GM18870 (cell line): ENCODE measurements at regions not wholly inside any gene's neighbourhood (a gene's known extent, or its start where the extent isn't known, plus 50 kb on each side); places are given as distances from the start of the nearest gene placed in this dataset.
A peak's percentile ranks its signal among the peaks of the same experiment; 100 is the strongest.
"Not testable (repeated sequence)": the region's sequence is repeated elsewhere in the genome, so short reads cannot be mapped to it uniquely, and the experiment has no call there.

Source experiments
- ATAC-seq: cut with Tn5 transposase; IDR thresholded peaks from one replicate; pipeline ENCODE4 v1.9.1; 2021; ENCODE audit warnings: moderate library complexity; ENCODE audit not compliant: unreplicated experiment

DNA sequence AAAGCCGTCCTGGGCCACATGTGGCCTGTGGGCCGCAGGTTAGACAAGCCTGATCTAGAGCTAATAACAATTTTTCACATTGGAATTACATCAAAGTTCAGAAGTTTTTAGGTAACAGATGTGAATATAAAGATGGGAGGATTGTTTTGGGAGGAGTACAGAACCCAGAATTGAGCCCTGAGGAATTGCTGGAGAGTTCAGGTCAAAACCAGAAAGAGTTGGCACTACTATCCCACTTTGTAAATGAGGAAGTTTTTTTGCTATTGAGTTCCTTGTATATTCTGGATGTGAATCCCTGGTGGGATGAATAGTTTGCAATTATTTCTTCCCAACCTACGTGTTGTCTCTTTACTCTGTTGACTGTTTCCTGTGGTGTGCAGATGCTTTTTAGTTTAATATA lies 109.5 kb upstream of the LIPC start:
- ATAC-seq: no peak

DNA sequence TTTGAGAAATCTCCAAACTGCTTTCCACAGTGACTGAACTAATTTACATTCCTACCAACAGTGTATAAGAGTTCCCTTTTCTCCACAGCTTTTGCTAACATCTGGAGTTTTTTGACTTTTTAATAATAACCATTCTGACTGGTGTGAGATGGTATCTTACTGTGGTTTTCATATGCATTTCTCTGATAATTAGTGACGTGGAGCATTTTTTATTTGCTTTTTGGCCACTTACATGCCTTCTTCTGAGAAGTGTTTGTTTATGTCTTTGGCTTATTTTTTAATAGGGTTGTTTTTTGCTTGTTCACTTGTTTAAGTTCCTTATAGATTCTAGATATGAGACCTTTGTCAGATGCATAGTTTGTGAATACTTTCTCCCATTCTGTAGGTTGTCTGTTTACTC lies 108.5 kb upstream of the LIPC start:
- ATAC-seq: not testable (repeated sequence)

DNA sequence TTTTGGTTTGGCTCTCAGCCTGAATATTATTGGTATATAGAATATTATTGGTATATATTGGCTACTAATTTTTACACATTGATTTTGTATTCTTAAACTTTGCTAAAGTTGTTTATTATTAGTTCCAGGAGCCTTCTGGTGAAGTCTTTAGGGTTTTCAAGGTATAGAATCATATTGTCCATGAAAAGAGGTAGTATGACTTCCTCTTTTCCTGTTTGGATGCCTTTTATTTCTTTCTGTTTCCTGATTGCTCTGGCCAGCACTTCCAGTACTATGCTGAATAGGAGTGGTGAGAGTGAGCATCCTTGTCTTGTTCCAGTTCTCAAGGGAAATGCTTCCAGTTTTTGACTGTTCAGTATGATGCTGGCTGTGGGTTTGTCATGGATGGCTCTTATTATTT lies 107.3 kb upstream of the LIPC start:
- no peak for ATAC-seq

DNA sequence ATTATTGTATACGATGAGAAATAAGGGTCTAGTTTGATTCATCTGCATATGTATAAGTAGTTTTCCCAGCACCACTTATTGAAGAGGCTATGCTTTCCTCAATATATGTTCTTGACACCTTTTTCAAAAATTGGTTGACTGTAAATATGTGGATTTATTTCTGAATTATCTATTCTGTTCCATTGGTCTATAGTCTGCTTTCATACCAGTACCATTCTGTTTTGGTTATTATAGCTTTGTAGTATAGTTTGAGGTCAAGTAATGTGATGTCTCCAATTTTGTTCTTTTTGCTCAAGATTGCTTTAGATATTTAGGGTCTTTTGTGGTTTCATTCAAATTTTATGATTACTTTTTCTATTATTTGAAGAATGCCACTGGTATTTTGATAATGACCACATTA lies 103.8 kb upstream of the LIPC start:
- ATAC-seq: no peak

DNA sequence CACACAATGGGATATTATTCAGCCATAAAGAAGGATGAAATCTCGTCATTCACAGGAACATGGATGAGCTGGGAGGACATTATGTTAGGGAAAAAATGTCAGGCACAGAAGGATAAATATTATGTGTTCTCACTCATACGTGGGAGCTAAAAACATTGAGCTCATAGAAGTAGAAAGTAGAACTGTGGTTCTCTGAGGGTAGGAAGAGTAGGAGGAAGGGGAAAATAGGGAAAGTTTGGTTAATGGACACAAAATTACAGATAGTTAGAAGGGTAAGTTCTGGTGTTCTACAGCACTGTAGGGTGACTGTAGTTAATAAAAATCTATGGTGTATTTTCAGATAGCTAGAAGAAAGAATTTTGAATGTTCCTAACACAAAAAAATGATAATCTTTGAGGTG lies 102.6 kb upstream of the LIPC start:
- no peak for ATAC-seq

DNA sequence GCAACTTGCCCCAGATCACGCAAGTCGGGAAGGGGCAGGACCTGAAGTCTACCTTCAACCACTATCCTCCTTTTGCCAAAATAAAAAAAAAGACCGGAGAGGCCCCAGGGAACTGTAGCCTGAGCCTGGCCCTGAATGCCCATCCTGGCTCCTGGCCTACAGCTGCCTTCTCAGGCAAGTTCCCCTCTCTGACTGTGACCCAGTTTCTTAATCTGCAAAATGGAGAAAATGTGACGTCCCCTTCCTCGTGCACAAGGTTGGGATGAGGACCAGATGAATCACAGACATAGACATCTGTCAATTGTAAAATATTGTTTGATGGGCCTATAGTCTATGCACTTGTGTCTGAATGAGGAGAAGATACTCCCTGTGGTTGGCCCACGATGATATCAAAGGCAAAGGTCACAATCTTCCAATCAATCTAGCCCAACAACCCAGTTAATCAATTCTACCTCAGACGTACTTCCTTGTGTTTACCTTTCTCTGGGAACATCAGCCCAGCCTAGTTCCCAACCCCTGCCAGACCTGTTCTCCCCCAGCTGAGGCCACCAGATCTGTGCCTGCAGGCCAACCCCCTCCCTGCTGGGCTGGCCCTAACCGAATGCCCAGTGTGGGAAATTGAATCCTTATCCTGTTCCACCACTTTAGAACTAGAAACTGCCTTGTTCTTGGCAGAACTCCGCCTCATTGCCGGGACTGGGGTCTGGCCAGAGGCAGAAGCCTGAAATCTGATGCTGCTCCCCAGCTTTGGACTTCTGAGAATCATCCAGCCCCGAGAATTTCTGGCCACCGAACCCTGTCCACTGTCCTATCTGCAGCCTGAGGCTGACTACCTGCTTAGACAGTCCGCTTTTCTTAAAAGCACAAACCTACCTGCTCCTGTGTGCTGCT lies 101.8 kb upstream of the LIPC start:
- ATAC-seq: no peak

DNA sequence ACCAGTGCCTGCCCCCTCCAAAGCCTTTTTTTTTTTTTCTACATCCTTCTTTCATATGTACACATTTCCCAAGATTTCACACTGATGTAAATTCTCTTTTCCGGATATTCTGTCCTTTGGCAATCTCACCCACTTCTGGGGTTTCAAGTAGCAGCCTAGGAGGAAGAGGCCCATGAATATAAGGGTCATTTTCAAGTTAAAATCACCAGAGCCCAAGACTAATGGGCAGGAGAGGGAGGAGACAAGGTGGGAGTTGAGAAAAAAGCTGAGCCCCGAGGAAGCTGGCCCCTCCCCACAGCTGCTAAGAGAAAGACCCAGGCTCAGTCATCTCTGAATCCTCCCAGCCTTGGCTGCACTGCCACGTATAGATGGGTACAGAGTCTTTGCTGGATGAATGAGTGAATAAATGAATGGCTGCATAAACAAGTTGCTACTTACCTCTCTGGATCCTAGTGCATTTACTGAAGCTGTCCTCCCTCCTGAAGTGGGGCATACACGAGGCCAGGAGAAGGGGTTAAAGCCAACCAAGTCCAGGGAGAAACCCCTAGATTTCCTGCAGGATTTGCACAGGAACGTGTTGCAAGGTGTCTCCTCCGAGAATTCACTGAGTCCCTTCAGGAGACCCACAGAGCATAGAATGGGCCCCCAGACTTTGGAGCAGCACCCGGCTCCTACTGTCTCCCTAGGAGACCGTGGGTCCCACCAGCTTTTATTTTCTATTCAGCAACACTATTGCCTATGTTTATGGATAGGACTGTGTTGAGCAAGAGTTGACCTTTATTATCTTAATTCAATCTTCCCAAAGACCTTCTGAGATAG lies 100.8 kb upstream of the LIPC start:
- no peak for ATAC-seq

DNA sequence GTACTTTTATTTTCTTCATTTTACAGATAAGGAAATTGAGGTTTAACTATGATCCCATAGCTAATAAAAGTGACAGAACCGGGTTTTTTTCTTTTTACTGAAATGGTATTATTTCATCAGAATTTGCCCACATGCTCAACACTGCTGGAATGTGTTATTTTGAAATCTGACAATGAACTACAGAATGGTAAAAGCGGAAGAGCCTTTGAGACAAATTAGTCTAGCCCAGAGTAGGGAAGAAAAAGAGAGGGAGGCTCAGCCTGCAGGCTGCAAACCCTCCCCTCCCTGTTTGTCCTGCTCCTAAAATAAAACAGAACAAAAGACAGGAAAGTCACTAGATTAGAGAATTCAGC lies 100.3 kb upstream of the LIPC start:
- ATAC-seq: no peak

DNA sequence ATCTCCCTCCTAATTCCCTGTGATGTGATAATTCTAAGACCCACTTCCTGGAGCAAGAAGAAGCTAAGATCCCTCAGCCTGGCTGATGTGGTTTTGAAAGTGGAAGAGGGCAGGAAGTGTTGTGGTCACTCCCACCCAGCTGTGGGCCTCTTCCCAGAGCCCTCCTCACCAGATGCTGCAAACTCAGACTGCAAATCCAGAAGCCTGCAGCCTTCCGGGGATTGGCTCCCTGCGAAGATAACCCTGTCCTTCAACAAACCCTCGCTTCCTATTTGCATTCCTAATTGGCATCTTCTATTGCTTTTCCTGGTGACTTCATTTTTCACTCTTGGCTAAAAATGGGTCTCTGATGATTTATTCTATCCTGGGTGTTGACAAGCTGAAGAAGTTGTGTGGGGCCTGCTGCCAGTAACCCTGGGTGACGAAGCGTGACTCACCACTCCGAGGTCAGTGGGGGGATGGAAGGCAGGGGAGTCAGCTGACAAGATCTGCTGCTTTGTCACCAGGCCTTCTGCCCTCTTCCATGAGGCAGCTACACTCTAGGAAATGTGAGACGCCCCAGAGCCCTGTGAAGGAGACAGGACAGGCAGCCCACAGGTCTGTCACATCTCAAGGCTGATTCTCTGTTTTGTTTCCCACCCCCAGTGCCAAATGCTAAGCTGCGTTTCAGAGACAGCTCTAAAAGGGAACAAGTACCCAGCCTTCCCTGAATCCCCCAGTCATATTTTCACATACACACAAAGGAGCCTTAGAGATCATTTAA lies 99.7 kb upstream of the LIPC start:
- ATAC-seq: peak; percentile 70

DNA sequence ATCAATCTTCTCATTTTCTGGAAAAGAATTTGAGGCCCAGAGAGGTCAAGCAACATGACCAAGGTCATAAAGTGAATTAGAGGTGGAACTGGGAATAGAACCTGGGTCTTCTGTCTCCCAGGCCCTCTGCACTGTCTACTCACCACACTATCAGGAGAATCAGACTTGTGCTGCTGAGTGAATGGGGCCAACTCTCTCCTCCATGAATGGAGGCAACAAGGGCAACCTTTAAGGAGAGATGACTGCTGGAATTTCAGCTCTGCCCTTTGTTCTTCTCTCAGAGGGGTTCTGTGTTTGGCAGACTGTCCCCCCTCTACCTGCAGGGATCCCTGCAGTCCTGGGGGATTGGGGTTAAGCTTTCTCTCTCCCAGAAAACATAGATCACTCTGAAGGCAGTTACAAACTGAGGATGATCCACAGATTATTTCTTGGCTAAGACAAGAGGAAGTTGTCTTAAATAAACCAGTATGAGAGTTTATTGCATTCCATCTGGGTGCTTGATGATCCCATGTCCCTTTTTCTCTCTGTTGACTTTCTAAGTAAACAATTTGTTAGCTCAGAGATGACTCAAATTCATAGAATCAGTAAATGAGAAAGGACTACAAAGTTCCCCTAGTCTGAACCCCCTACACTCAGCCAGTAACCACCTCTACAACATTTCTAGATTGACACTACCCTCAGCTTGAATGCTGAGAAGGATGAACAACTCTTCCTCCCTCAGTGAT lies 99.0 kb upstream of the LIPC start:
- ATAC-seq: no peak

DNA sequence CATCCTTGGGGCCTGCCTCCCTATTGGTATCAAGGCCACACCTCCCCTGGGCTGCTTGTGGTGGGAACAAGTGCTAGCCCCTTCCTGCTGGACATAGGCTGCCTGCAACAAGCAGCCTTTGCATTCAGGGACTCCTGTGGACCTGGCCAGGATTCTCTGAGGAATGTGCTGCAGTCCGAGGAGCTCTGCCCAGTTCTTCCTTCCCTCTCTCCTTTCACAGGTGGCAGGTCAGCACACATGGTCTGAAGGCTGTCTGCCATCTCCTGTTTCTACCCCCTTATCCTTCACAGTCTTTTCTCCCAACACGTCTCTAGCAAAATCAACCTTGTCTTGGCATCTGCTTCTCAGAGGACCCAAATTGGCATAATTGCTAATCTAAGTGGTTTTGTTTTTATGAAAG lies 97.0 kb upstream of the LIPC start:
- ATAC-seq: no peak

DNA sequence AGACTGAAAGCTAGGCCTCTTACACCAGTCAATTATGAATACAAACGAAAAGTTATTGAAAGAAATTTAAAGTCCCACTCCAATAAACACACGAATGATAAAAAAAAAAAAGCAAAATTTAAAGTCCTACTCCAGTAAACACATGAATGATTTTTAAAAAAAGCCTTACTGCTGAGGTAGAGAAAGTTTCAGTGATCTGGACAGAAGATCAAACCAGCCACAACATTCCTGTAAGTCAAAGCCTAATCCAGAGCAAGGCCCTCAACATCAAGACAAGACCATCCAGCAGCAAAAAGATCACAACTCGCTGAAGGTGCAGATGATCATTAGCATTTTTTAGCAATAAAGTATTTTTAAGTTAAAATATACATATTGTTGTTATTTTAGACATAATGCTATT lies 95.6 kb upstream of the LIPC start:
- ATAC-seq: no peak

DNA sequence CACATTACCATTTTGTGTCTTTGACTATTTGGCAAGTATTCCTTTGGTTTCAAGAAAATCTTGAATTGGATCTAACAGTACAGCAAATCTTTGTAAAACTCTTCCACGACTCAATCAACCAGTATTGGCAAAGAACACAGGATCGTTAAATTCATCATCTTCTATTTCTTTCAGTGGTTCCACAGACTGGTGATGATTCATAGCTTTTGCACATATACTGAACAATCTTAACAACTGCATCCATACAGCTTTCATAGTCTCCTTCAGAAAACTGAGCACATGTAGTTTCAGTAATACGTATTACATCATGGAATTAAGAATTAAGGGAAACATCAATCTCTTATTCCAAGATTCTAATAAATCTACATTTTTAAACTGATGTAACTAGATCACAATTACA lies 91.6 kb upstream of the LIPC start:
- ATAC-seq: no peak

DNA sequence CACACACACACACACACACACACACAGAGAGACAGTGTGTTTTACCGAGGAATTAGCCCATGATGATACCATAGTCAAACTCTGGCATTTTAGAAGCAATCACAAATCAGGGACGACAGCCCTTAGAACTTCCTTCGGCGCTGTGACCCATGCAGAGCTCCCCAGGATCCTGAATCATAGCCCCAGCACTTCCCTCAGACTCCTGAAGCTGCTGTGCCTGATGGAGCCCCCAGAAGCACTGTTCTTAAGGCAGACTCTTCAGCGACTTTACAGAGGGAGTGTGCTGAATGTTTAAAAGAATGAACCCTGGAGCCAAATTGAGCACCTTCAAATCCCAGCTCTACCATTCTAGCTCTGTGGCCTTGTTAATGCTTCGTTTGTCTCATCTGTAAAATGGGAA lies 89.3 kb upstream of the LIPC start:
- no peak for ATAC-seq

DNA sequence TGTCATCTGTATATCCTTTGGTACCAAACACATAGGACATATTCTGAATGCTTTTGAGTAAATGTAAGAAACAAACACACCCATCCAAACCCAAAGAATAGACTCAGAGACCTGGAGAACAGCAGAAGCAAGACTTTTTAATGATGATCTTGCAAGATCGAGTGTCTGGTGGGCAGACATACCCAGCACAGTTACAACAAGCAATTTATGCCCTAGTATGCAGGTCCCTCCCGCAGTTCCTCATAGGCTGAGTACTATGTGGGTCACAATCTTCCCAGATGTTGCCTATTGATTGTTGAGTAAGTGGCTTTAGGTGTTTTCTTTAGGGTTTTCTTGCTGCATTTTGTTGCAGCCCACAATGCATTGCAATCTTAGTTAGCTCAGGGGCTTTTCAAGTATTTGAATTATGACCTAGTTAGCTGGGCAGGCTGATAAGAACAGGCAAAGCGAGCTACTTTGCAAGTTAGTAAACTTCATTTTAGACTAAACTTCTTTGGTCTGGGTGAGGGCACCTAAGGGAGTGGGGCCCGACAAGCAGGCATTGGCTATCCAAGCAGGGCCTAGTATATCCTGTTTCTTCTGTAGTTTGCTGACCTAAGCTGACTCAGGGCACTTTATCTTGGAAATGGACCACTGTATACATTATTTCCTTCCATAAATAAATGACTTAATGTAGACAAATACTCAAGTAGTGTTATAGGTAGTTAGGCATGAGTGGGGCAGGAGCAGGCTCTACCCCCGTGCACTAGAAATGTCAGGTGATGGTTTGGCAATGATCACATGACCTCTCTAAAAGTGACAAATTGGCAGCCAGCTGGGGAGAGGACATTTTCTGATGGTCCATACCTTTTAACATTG lies 87.3 kb upstream of the LIPC start:
- no peak for ATAC-seq

DNA sequence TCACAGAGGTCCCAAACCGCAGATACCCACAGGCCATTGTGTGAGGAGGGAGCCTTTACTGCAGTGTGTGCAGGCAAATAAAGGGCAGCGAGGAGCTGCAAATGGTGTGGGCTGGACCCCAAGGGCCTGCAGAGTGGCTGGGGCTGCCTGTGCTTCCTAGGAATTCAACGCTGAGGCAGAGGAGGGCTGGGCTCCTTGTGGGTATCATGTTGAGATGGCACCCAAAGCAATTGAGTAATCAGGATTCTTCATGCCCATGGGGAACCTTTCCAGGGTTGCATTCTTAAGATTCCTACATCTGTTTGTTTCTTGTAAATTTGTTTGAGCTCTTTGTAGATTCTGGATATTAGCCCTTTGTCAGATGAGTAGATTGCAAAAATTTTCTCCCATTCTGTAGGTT lies 85.4 kb upstream of the LIPC start:
- no peak for ATAC-seq

DNA sequence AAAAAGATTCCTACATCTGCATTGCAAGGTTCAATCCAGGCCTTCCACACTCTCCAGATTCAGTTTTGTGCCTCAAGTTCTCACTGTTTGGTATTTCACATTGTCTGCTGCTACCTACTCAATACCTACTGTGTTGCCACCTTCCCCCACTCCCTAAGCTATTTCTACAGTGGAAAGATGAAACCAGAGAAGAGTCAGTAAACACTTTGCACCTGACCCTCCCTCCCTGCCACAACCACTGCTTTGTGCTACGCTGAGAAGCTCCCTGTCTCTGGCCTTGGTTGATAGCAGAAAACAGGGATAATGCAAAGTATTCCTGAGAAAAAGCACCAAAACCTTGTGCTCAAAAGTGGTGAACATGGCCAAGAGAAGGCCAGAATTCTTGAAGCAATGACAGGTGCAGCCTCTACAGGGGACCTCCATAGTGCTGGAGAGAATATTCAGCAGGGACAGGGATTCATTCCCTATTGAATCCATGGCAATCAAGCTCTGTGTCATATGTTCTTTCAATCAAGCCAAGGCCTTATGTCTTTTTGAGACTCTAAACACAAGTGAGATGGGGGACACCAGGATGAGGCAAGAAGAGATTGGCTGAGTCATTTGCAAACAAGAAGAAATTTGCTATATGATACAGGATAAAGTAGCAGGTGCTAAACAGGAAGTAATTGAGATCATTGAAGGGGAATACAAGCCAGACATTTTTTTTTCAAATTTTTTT lies 83.5 kb upstream of the LIPC start:
- ATAC-seq: no peak

DNA sequence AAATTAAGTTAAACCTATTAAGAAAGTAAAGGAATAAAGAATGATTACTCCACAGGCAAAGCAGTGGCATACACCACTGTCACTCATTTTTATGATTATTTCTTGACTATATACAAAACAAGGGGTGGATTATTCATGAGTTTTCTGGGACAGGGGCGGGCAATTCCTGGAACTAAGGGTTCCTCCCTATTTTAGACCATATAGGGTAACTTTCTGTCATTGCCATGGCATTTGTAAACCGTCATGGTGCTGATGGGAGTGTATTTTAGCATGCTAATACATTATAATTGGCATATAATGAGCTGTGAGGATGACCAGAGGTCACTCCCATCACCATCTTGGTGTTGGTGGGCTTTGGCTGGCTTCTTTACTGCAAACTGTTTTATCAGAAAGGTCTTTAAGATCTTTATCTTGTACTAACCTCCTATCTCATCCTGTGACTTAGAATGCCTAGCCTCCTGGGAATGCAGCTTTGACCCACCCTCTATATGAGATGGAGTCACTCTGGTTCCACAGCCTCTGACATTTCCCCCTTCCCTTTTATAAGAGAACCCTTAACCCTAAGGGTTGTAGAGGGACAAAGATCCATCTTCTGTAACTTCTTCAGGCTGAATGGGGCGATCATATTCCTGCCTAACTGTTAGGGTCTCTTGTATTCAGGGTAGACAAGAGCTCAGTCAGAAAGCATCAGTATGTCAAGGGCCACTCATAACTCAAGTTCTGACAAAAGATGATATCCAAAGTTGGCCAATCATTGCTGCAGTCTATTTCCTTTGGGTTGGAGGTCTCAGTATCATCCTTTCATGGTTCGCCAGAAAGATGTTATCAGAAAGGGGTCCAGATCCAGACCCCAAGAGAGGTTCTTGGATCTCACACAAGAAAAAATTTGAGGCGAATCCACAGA lies 79.5 kb upstream of the LIPC start:
- no peak for ATAC-seq
